ENCODE measurements at regions not wholly inside any gene's neighbourhood (a gene's known extent, or its start where the extent isn't known, plus 50 kb on each side); places are given as distances from the start of the nearest gene placed in this dataset.

DNA sequence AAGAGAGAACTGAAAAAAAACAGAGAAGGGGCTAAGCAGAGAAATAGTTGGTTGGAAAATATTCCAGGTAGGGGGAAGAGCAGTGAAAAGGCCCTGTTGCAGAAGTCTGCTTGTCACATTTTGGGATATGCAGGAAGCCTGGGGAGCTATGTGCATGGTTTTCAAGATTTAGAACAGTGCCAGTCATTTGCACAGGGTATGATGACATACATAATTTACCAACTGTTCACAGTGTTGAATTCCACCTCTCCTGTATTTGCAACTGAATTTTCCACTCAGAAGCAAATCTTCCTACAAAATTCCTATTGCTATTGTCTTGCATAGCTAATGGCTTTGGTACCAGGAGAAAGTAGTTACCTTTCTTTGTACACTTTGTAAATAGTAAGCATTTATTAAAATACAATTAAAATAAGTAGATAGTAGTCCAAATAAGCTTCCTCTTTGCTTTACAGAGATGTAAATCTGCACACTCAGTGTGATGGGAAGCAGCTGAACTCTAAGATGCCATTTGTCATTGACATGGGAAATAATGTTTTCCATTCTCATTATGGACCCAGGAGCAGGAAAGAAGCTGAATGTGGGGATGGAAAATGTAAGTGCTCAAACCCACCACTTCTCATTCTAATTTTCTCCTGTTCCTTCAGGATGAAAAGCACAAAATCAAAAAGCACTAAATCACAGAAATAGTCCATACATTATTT is 177.4 kb downstream of the BTG1 start:
- DNase-seq (ENCODE audit: low spot score) = no peak

DNA sequence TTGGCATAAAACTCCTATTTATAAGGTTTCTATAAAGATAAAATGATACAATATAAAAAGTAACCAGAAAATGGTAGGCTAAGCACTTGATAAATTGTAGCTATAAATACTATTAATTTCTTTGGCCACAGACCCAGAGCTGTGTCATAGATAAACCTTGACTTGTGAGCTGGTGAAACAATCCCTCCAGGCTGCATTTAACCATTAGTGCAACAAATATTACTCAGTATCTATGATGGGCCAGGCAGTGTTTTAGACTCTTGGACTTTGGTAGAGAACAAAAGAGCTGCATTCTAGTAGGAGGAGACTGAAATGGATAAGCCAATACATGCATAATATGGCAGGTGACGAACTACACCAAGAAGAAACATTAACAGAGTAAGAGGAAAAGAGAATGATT is 178.1 kb downstream of the BTG1 start:
- no peak for DNase-seq (ENCODE audit: low spot score)

DNA sequence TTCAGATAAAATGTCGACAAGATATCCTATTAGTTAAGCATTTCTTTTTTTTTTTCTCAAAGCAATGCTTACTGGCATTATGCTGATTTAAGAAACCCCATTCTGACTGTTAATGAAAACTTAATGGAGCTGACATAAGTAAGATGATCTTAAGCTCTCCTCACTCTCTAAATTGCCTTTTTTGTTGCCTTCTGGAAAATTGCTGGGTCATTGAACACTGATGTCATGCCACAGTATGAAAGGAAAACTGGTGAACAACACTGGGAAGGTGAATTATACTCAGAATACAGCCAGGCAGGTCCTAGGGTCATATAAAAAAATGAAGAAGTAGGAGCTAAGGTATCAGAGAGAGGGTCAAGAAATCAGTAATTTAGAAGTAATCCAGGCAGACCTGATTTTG is 179.9 kb downstream of the BTG1 start:
- DNase-seq (ENCODE audit: low spot score) = no peak

DNA sequence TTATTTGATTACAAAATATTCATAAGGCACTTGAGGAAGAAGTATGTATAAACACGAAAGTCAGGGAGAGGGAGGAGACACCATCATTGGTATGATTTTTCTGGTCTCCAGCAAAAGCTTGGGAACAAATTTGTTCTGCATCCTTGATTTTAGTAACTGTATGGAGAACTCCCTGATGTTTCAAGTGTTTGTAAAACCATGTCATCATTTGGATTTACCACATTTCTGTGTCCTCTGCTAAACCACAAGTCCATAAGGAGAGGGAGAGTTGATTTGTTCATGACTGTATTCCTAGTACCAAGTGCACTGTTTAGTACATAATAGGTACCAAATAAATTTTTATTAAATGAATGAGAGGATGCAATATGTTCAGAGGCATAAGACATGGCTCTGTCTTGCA is 181.1 kb downstream of the BTG1 start:
- DNase-seq (ENCODE audit: low spot score) = no peak

DNA sequence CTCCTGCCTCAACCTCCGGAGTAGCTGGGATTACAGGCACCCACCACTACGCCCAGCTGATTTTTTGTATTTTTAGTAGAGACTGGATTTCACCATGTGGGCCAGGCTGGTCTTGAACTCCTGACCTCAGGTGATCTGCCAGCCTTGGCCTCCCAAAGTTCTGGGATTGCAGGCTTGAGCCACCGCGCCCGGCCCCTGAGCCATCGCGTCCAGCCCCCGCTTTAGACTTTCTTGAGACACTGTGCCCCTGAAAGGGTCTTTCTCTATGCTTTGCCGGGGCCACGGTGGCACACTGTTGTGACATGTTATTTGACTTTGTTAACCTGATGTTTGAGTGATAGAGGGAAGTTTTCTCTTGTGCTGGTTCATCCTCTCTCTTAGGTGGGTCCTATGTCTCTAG is 186.4 kb downstream of the BTG1 start:
- no peak for DNase-seq (ENCODE audit: low spot score)

GRCh38 chr12:91958816-91959215 is 186.8 kb downstream of the BTG1 start:
- DNase-seq (ENCODE audit: low spot score) = no peak

GRCh38 chr12:91954747-91955146 is 190.9 kb downstream of the BTG1 start:
- no peak for DNase-seq (ENCODE audit: low spot score)

DNA sequence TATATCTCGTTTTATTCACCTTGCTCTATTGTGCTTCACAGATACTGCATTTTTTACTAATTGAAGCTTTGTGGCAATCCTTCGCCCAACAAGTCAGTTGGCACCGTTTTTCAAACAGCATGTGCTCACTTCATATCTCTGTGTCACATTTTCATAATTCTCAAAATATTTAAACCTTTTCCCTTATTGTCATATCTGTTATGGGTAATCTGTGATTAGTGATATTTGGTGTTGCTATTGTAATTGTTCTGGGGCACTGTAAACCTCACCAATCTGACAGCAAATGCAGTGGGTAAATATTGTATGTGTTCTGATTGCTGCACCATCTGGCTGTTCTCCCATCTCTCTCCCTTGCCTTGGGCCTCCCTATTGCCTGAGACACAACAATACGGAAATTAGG is 191.3 kb downstream of the BTG1 start:
- DNase-seq (ENCODE audit: low spot score) = no peak

DNA sequence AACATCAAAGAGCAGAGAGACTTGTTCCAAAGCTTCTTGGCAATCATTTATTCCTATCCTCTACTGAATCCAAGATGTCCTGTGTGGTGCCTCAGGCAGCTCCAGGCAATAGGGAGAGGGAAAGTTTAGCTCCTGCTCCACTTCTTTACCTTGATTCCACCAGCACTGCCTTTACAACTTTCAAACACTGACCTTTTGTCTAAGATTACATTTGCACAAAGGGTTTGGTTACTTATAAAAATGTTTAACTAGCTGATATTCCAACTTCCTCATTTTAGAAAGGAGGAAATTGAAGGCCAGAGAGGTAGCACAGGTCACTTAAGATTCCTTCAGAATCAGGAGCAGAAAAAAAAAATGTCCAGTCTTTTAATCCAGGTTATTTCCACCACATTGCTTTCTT is 192.7 kb downstream of the BTG1 start:
- DNase-seq (ENCODE audit: low spot score) = no peak

- DNase-seq (ENCODE audit: low spot score) = no peak
Measured at GRCh38 chr12:91951571-91951970, 194.1 kb downstream of the BTG1 start.

DNA sequence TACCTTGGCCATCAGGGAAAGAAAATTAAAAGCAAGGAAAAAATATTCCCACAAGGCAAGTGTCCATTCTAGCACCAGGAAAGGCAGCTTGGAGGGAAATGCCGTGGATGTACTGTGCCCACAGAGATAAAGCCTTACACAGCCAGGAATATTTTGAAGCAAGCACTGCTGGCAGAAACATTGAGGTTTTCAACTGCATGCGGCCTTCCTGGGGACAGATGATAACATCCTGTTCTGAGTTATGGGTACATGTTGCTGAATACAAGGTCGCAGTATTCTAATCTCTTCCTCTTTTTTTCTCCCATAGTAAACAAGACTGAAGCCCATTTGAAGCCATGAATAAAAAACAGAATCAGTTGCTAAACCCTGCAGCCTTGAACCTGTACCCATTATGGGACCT is 197.1 kb downstream of the BTG1 start:
- no peak for DNase-seq (ENCODE audit: low spot score)

DNA sequence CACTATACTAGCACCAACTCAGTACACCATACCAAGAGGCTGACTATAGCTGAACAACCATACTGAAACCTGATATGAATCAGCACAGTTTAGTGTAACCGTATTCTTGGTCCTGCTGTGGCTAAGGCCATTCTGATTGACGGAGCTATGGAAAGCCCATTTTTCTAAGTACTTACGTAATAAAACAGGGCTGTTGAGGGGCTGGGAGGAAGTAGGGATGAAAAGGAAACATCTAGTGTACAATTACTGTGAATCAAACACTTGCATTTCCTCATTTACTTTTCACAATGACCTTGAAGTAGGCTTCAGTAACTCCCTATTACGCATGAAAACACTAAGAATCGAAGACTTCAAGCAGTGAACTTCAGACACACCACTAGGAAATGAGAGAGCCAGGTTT is 198.2 kb downstream of the BTG1 start:
- DNase-seq (ENCODE audit: low spot score) = no peak

DNA sequence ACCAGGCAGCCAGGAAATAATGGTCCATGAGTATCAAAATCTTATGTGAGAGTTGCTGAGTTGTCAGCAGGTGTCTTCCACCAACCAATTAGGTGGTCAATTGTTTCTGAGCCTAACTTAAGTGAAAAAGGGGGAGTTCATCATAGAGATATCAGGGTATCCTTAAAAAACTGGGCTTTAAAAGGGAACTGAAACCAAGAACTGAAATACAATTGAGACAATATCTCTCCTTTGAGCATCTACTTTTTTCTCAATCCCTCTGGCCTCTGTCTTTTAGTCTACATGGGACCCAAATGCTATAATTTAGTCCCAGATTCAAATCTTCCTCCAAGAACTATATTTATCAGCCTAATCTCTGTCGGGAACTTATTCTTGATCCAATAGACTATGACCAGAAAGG is 201.0 kb downstream of the BTG1 start:
- no peak for DNase-seq (ENCODE audit: low spot score)

DNA sequence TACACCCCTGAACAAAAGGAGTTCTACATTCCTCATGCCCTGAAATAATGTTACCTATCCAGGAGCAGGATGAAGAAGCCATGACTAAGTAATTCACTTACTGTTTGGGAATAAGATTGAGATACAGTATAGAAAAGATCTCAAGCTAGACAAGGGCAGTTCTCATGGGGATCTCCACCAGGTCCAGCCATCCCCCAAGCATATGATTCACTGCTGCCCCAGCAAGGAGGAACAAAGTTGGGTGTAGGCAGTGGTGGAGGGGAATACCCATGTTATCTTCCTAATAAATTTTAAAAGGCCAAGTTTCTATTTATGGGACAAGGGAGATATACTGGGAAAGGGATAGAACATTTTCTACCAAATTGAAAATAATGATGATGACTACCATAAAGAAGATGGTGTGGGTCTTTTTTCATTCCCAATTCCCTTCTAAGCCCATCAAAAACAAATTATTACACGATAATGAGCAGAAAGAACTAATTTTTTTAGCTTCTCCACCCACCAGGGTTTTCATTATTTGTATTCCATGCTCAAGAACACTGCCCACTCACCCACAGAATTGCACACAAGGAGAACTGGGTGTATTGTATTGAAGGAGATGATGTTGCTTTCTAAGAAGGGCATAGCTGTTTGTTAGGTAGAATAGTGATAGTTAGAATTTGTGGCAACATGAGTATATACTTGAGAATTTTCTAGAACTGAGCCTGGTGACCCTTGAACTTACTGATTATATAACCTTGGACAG is 204.6 kb downstream of the BTG1 start:
- no peak for DNase-seq (ENCODE audit: low spot score)

DNA sequence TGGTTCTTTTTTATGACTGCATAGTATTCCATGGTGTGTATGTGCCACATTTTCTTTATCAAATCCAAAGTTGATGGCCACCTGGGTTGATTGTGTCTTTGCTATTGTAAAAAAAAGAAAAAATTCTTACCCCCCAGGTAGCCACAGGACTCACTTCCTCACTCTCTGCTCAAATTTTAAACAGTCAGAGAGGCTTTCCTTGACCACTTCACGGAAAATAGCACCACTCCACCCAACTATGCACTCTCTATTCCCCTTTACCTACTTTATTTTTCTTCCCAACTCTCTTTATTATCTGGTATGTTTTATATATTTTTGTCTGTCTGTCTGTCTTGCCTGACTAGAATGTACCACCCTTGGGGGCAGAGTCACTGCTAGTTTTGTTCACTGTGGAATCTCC is 205.3 kb downstream of the BTG1 start:
- no peak for DNase-seq (ENCODE audit: low spot score)

DNA sequence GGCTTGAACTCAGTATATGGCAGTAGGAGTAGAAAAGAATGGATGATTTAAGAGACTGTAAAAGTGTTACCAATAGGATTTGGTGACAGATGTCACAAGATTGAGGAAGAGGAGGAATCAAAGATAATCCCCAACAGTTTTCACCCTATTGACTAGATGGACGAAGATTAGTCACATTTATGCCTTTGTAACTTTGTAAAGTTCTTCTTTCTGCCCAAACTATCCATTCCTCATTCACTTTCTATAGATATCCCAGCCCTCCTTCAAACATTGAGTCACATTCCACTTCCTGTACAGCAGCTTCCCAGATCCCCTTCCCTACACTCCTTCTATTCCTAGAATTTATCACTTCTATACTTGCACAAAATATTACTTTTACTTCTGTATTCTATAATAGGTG is 207.9 kb downstream of the BTG1 start:
- no peak for DNase-seq (ENCODE audit: low spot score)

GRCh38 chr12:91937009-91937408 is 208.6 kb downstream of the BTG1 start:
- DNase-seq (ENCODE audit: low spot score) = no peak

DNA sequence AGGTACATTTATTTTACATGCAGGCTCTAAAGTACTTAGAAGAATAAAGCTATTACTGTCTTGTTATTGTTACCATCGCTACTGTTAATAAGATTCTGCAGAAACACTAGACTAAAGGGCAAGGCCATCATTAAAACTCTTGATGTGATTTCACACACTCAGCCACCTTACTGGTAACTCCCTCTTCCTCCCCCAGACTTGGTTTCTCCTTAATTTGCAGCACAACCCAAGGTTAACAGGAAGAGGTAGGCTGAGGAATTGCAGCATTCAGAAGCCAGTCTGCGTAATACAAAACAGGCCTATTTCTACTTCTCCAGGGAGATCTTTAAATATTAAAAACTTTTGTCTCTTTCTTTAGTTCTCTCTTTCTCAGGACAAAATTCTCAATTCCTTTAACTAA is 210.3 kb downstream of the BTG1 start:
- no peak for DNase-seq (ENCODE audit: low spot score)

DNA sequence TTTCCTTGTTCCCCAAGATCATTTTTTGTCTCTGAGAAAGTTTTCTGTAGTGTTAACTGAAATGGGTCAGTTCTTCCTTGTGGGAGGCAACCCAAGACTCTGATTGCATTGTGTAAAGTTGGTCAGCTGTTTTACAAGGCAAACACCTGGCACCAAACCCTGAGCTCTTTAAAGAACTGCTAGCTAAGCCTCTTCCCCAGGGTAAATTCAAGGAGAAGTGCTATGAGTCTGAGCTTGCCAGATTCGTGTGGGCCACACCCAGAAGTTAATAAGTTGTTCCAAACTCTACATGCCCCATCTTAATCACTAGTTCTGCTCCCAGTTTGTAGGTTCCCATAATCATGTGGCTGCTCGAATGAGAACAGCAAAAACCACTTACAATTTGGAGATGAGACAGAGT is 214.5 kb downstream of the BTG1 start:
- peak; percentile 45 for DNase-seq (ENCODE audit: low spot score)

- no peak for DNase-seq (ENCODE audit: low spot score)
Measured at GRCh38 chr12:91928501-91928900, 217.1 kb downstream of the BTG1 start.

DNA sequence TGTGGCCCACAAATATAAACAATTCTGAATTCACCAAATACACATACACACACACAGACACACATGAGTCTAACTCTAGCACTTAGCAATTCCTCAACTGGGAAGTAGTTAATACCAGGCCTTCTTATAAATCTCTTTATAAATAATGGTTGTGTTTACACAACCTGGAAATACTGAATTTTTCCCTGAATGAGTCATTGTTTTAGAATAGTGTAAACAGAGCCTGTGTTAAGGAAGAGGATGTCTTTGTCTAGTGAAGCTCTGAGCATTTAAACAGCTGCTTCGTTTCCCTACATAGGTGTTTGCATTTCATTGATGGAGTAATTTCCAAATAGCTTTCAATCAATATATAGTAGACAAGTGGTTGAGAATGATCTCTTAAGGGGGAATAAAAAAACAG is 218.8 kb downstream of the BTG1 start:
- no peak for DNase-seq (ENCODE audit: low spot score)

GRCh38 chr12:91924827-91925226 is 220.8 kb downstream of the BTG1 start:
- no peak for DNase-seq (ENCODE audit: low spot score)

GRCh38 chr12:91923864-91924263 is 221.8 kb downstream of the BTG1 start:
- DNase-seq (ENCODE audit: low spot score) = no peak

DNA sequence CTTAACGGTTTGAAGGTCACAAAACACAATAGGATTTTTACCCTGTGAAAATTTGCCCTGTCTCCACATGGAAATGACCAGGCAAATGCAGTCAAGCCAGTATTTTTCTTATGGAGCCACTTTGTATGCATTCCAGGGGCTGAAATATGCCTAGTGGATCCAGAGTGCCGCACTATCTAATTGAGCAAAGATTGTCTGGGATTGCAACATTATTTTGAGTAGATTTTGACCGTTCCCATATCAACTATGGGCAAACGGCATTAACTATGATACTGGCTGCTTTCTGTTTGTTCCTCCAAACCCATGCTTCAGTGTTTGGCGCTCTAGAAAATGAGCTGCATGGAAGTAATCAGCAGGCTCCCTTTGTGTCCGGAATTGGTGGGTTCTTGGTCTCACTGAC is 223.0 kb downstream of the BTG1 start:
- no peak for DNase-seq (ENCODE audit: low spot score)
